Suppressor macrophage (primary cell): ENCODE measurements at regions not wholly inside any gene's neighbourhood (a gene's known extent, or its start where the extent isn't known, plus 50 kb on each side); places are given as distances from the start of the nearest gene placed in this dataset.
"Not testable (repeated sequence)": the region's sequence is repeated elsewhere in the genome, so short reads cannot be mapped to it uniquely, and the experiment has no call there.

Experiments
- DNase-seq, 4 experiments: peaks; one replicate each; pipeline ENCODE4 v3.0.0-alpha.2; 2020 to 2022

DNA sequence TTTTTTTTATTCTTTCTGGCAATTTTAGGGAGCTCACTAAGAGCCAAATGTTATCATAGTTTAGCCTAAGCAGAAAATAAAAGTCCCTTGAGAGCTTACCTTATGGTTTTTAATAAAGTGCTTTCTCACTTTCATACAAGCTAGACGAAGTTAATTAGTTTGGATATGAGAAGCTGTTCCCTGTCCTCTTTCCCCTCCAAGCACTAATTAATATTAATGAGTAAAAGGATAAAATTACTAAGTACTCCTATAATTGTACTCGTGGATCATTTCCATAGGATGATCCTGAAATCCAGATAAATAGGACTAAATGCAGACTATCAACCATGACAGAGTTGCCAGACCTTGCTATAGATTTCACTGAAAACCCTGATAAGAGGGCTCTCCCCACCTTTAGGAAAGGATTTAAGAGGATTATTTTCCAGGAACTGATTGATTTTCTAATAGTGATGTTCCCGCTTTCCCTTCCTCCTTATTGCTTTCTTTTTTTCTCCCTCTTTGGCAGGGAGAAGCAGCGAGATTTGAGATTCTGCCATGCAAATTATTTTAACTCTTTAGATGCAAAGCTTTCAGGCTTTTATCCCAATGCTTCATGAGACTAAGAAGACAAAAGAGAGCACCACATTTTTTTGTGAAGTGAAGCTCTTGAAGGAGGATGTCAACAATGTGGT is 58.3 kb upstream of the HECW1 start:
- no peak for DNase-seq

DNA sequence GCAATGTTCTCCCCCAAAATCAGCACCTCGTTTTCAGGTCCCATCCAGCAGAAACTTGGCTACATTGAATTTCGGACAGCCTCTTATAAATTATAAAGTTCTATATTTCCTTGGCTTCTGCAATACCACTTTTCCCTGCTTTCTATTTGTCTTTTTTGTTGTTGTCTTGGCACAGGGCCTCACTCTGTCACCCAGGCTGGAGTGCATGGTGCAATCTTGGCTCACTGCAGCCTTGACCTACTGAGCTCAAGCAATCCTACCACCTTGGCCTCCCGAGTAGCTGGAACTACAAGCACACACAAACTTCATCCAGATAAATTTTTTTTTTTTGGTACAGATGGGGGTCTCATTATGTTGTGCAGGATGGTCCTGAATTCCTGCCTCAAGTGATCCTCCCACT is 55.3 kb upstream of the HECW1 start:
- no peak for DNase-seq

DNA sequence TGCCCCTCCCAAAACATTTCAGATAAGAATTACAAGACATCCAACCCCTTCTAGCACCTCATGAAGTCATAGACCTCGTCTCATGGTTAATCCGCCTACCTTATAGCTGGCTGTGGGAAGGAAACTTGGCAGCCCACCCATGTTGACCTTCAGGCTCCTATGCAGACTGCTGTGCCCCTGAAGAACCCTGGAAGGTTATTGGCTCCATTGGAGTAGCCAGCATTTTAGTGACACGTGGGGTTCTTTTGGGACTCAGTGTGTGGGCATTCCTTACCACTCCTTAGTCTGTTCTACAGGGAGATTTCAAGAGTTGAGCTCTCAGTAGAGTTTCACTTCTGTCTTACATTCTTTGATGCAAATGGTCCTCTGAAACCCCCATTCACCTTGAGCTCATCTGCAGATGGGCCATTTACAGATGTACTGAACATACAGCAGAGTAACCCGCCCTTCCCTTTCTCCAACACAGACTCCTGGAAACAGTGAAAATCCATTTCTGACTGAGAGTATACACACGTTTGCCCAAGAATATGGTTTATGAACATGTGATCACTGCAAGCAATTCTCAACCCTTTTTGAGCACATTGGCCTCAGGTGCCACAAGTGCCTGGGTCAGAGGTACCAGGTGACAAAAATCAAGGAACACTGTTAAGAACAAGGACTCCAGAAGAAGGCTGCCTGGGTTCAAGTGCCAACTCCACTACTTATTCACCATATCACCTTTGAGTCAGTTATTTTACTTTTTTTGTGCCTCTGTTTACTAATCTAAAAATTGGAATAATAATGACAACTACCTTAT is 54.0 kb upstream of the HECW1 start:
- no peak for DNase-seq

DNA sequence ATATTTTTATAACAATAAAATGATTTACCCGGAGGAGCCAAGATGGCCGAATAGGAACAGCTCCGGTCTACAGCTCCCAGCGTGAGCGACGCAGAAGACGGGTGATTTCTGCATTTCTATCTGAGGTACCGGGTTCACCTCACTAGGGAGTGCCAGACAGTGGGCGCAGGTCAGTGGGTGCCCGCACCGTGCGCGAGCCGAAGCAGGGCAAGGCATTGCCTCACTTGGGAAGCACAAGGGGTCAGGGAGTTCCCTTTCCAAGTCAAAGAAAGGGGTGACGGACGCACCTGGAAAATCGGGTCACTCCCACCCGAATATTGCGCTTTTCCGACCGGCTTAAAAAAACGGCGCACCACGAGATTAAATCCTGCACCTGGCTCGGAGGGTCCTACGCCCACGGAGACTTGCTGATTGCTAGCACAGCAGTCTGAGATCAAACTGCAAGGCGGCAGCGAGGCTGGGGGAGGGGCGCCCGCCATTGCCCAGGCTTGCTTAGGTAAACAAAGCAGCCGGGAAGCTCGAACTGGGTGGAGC is 53.3 kb upstream of the HECW1 start:
- DNase-seq: not testable (repeated sequence)
